Ureter (tissue), 1 donor: ENCODE measurements at regions not wholly inside any gene's neighbourhood (a gene's known extent, or its start where the extent isn't known, plus 50 kb on each side); places are given as distances from the start of the nearest gene placed in this dataset.
A peak's percentile ranks its signal among the peaks of the same experiment; 100 is the strongest.

Experiments used
- DNase-seq: peaks from one replicate; pipeline ENCODE4 v3.0.0-alpha.2; 2020; ENCODE audit warnings: low spot score
- donor health status: DM: yes; HTN: yes; CAD: no.

DNA sequence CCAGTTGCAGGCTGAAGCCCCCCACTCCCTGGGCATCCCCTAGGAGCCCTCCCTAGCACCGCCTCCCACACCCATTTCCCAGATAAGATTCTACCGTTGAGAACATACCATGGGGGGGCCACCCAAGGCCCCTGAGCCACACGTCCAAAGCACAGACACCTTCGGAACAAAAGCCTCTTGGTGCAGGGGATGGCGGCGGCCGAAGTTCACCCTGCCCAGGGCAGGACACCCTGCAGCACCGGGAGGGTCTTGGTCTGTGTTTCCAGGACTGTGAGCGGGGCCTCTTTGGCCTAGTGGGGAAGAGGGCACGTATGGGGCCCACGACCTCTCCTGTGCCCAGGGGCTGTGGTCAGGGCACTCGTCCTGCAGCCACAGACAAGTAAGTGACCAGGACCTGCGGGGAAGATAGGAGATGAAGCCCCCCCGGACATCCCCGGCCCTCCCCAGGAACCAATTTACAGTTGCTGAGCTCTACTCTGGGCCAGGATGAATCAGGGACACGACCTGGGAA, 154.3 kb upstream of the C14orf180 start:
- DNase-seq = no peak

DNA sequence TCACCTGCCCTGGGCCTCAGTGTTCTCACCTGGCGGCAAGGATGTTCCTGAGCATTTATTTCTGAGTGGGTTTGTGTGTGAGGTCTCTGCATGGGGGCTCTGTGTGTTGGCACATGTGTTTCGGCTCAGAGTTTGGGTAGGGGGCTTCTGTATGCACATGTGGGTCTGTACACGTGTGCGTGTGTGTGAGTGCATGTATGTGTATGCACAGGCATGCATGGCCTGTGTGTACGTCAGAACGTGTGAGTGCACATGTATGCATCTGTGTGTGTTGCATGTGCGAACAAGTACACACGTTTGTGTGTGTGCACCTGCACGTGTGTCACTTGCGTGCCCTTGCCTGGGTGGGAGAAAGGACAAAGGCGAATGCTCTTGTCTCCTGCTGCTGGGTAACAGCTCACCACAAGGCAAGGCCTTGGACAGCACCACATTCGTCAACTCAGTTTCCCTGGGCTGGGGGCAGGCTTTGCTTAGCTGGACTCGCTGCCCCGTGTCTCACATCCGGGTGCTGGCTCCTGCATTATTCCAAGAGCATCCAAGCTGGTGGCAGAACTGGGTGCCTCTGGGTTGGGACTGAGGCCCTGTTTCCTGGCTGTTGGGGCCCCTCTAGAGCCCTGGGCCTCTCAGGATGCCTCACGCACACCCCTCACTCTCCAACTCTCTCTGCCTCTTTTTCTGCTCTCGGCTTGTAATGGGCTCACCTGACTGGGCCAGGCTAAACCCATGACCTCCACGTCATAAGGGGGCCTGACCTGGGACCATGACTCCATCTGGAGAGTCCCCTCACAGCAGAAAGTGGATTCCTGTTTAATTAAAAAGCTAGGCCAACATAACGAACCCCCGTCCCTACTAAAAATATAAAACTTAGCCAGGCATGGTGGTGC, 153.6 kb upstream of the C14orf180 start:
- DNase-seq = no peak

DNA sequence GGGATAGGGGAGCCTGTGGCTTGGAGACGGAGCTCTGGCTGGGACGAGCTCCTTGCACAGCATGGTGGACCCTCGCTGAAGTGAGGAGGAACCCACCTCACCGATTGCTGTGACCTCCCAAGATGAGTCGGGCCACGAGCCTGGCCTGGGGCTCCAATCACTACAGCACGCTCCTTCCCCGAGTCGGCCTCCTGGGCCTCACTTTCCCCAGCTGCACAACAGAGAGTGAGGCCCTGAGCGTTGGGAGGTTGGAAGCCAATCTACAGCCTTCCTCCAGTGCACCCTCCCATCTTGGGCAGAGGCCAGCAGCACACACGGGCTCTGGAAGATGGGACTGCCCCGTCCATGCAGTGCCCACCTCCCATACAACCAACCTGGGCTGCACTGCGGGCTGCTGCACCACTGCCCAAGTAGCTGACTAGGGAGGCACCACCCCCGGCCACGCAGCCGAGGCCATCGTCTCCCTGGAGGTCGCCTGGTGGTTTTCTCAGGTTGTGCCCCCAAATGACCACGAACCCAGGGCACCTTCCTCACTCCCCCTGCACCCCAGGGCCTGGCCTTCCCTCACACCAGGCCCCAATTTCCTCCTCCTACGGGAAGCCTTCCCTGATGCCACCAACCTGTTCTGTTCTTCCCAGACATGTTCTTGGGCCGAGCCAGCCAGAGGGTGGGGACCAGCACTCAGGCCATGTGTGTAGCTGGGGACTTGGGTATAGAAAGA, 152.3 kb upstream of the C14orf180 start:
- no peak for DNase-seq

DNA sequence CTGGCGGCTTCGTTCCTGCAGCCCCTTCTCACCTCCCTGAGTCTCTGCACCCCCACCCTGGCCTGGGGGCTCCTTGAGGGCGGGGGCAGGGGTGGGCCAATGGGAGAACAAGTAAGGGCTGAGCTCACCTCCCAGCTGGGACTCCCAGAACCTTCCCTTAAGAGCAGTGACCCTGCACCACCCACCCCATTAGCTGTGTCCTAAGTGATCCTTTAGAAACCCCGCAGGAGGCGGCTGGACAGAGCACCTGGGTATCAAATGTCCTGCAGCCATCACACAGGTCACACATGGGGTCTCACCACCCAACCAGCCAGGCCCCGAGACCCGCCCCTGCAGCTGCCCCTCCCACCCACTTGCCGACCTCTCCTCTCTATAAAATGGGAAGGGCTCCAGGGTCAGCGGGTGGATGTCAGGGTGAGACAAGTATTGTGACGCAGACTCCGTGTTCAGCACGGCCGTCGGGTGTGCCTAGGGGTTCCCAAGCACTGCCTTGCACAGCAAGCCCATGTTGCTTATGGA, 151.2 kb upstream of the C14orf180 start:
- DNase-seq = no peak

DNA sequence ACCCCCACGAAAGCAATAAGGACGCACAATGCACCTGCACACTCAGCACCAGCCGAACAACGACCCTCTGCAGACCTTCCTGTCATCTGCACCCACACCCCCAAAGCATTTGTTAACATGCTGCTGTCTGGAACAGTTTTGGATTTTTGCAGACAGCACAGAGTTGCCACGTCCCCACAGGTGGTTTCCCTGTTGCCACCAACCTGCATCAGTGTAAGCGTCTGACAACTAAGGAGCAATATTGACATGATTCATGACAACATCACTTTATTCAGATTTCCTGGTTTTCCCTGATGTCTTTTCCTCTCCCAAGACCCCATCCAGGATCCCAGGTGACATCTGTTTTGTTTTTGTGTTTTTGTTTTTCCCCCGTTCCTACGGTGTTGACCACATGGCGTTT, 150.7 kb upstream of the C14orf180 start:
- no peak for DNase-seq

DNA sequence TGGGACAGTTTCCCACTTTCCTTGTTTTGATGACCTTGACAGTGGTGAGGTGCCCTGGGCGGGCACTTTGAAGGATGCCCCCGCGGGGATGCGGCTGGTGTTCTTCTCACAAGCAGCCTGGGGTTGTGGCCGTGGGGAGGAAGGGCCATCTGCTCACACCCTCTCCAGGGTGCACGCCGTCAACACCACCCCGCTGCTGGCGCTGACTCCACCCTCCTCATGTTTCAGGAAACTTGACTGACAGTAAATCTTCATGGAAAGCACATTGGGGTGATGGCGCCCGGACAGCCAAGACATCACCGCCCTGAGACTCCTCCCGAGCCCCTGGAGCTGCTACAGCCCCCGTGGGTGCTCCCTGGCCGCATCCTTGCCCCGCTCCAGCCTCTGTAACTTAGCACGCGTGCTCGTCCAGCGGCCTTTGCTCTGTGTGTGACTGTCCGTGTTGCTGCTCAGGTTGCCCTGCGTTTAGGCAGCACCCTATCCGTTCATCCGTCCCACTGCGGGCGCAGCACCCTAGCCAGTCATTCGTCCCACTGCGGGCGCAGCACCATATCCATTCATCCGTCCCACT, 150.2 kb upstream of the C14orf180 start:
- DNase-seq = no peak

DNA sequence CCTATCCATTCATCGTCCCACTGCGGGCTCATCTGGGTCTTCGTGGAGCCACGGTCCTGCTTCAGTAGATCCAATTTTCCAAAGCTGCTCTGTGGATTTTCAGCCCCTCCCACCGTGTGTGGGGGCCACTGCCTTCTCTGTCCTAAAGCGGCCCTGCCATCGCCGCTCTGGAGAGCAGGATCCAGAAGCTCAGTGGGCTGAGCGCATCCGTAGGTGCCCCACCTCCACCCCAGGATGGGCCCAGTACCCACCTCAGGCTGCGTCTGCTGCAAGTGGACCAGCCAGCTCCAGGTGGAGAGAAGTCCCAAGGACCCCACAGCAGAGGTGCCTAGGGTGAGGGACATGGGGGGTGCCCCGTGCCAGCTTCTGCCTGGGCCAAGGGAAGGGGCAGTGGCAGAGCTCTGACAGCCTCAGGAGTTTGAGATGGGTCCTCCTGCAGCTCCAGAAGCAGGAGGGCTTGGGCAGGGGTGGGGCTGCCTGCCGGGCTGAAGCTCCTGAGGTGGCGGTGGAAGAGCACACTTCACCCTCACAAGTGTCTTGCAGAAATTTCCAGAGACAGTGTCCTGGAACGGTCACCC, 148.1 kb upstream of the C14orf180 start:
- no peak for DNase-seq

DNA sequence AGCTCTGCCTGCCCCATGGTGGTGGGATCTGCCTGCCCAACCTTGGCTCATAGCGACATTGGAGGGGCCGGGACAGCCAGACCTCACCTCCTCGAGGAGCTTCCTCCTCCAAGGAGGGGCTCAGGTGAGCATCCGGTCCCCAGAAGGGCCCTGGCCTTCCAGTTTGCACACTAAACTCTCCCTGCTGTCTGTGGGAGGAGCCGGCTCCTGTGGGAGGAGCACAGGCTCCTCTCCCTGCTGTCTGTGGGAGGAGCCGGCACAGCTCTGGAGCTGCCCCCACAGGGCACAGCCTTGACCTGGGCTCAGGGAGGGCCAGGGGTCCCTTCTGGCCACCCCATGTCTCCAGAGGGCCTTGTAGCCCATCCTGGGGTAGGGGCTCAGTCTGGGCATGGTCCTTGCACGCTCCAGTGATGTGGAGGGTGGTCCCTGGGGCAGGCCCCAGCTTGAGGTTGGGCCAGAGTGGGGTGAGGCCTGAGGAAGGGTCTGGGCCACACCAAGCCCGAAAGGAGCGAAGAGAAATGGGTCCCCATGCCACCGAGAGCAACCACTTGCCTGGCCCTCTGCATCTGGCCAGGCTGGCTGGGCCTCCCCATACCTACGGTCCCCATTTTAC, 147.5 kb upstream of the C14orf180 start:
- no peak for DNase-seq

DNA sequence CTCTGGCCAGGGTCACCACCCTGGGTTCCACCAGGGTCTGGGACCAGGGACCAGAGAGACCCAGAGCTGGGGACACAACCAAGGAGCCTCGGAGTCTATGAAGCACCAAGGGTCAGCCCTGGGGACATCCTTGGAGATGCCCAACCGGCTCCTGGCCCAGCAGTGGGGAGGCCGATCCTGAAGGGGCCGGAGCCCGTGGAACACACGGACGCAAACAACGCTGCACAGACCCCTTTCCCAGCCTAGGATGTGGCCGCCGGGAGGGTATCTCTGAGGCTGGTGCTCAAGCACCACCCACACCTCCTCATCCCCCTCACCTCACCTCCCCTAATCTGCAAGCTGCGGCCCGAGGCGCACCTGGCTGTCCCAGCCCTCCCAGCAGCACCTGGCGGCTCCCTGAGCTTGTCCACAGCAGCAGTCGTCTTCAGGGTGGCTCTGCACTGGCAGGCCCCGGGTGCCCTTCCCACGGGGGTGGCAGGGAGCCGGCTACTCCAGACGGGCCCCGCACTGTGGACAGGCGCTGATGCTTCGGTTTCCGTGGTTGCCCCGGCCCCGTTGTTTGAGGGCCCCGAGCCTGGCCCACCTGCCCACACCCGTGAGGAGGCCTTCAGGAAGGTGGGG, 146.8 kb upstream of the C14orf180 start:
- DNase-seq = no peak

DNA sequence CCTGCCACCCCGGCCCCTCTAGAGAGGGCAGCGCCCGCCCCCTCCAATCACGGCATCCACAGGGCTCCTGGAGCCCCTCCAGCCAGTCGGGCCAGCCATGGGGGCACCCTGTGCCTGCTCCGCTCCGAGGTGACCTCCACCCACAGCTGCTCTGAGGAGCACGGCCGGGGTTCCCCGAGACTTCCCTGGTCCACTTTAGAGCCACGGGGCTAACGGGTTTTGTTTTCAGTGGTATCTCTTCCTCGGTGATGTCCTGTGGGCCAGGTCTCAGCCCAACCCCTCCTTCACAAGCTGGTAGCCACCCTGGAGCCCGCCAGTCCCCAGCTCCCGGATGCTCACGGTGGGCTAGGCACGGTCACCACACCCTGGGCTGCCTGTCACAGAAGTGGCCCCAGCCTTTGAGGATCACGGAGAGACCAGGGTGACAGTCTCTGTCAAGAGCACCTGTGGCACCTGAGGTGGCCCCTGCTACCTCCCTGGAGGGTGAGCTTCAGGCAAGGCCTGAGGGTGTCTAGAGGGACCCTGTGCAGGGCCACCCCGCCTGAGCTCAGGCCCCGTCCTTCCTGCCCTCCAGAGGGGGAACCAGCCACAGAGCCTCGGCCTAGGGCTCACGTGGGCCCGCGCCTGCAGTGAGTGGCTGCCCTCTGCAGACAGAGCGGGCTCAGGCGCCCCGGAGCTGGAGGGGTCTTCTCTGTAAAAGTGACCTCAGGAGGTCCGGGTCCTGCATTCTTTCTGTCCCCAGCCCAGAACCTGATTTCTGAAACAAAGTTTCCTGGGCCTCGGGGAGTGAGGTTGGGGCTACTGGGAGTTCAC, 146.0 kb upstream of the C14orf180 start:
- DNase-seq = no peak

DNA sequence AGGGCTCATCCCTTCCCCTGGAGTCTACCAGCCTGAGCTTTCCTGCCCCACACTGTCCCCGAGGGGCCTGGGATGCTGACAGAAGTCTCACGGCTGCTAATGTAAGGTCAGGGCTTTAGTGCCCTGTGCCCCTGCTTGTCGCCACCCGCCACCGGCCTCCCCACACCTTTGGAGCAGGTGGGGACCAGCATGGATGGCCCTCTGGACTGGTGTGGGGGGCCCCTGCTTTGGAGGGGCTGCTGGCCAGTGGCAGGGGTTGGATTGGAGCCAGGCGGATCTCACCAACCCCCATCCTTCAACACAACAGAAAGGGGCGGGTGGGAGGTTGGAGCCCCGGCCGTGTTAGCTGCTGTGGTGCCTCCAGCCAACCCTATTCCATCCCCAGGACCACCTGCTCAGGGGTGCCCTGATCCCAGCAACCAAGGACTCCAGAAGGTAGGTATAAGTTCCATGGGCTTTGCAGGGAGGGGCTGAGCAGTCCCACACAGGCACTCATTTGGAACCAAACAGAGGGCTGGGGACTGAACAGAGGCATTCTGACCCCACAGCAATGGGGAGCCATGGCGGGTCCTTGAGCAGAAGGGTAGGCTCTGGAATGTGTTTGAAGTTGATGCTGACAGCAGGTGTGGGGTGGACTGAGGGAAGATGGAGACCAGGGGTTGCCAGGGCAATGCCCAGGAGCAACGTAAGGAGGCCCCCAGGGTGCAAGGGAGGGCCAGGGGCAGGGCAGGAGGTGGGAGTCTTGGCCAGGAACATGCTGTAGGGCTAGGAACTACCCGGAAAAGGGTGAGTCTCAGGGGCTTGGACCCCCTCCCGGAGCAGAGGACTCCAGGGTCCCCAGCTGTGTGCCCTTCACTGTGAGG, 145.1 kb upstream of the C14orf180 start:
- no peak for DNase-seq

DNA sequence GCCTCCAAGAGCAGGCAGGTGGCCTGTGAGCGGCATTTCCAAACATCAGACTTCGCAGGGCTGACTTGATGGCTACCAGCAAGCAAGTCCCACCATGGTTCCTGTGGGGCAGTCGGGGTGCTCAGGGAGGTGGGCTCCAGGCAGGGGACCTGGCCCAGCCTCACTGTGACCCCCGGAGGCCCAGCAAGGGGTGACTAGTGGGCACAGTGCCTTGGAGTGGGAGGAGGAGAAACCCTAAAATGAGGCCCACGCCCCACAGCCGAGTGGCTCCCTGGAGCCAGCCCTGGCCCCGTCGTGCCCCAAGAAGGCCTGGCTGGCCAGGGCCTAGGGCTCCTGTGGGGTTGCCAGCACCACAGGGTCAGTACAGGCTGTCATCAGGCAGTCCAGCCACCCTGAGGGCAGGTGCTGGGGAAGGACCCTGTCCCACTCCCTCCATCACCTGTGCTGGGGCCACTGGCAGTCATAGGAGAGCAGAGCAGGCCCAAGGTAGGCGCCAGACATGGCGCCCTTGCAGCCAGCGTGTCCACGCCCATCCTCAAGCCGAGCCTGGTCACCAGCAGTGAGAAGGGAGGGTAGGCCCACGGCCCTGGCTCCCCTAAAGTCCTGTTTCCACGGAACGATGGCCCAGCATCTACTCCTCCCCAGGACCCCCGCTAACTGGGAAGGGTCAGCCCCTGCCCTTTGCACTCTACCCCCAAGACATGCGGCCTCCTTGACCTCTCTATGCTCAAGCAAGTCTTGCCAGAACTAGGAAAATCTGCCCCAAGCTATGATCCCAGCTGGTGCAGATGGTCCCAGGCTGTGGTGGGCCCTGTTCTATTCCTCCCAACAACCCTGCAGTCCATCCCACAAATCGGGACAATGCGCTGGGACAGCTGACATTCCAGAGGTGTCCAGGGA, 144.2 kb upstream of the C14orf180 start:
- DNase-seq = no peak

DNA sequence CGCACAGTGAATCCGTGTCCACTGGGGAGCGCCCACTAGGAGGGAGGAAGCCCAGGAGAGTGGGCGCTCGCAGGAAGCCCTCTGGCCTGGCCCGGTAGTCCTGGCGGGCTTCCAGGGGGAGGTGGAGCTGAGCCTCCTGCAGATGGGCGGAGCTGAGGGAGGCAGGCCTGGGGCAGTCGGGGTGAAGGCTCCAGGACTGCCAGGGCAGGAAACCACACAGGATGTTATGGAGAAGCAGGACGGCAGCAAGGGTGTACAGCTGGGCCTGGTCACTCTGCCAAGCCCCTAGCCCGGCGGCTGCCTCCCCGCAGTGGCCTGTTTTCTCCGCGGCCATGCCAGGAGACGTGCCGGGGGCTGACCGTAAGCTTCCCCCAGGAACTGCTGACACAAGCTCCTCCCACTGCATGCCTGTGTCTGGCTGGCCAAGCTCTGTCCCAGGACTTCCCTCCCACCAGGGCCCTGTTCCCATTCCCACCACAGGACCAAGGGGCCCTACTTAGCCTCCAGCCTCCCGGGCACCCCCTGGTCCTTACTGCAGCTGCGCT, 143.4 kb upstream of the C14orf180 start:
- peak; percentile 48 for DNase-seq

DNA sequence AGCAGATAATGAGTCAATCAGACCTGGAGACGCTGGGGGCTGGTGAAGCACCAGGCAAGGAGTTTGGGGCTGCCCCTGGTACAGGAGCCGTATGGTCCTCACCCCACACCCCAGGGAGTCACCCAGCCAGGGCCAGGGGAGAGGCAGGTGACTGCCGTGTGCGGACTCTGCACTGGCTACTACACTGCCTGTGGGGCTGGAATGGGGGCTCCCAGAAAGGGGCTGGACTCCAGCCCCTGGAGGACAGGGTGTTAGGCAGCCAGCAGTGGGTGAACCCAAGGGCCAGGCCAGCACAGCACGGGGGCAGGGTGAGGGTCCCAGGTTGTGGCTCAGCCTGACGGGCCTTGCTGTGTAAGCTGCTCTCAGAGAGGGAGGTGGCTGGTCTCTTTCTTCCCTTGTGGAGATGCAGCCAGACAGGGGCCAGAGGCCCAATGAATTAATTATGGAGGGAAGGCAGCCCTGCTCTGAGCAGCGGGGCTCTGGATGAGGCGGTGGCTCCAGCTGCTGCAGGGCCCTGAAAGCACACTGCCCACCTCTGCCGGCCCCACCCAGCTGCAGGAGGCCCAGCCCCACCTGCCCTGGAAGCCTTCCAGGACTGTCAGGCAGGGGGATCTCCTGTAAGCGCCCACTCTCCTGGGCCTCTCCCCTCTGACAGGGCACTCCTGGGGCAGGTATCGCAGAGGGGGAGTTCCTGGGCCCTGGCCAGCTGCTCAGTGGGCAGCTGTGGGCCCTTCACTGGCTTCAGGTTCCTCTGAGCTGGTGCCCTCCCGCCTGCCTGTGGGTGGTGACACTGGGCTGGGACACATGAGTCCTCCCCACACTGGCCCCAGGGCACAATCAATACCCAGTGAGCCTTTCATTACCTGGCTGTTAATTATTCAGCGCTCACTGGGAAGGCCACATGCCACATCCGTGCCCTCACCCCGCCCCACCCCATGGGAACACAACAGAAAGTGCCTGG, 142.5 kb upstream of the C14orf180 start:
- DNase-seq = no peak

DNA sequence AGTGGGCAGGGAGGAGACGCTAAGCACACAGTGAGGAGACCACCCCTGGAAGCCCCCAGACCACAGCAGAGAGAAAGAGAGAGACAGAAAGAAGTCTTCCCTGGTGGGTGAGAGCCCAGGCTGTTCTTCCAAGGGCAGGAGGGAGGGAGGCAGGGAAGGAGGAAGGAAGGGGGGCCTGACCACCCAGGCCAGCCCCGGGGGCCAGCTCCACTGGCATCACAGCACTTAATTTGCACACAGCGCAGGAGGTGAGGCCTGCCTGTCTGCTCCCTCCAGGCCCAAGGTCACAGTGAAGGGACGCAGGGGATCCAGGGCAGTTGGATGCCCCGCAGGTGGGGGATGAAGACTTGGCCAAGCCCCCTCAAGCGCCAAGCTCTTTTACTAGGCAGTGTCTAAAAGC, 141.9 kb upstream of the C14orf180 start:
- no peak for DNase-seq

DNA sequence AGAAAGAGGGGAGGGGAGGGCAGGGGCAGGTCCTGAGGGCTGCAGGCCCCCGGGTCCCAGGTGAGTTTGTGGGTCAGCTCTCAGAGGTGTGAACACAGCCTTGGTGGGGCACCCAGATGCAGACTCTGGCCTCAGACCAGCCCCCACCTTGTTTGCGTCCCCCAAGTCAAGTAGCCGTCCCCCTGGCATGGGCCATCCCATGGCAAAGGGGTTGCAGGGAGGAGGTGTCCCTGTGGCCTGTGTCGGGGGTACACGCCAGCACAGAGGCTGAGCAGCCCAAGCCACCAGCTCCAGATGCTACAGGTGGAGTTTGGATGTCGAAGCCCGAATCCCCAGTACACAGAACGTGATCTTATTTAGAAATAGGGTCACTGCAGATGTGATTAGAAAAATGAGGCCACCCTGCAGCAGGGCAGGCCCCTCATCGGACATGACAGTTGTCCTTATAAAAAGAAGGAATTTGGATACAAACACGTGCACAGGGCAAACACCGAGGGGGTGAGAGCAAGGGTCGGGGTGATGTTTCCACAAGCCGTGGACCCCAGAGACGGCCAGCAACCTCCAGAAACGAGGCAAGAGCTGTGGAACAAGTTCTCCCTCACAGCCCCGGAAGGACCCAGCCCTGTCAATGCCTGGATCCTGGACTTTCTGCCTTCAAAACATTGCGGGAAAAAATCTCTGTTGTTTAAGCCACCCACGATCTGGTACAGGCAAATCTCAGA, 141.2 kb upstream of the C14orf180 start:
- no peak for DNase-seq
